ENCODE measurements at regions not wholly inside any gene's neighbourhood (a gene's known extent, or its start where the extent isn't known, plus 50 kb on each side); places are given as distances from the start of the nearest gene placed in this dataset.

DNA sequence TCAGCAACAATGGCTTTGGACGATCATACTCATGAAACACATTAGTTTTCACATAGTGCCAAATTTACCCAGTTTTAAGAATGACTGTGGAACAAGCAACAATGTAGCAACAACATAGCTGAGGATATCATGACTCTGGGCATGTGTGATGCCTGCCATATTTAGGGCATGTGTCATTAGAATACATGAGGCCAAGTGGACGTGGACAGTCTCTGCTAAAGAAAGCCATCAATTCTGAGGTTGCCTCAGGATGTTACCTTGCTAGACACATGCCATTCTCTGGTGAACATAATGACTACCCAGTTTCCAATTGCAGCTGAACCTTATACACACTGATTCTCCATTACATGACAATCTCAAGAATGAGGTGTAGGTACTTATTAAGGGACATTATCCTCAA, 103.3 kb upstream of the ADAMTS19 start:
- TF ChIP-seq, protein P1, sequence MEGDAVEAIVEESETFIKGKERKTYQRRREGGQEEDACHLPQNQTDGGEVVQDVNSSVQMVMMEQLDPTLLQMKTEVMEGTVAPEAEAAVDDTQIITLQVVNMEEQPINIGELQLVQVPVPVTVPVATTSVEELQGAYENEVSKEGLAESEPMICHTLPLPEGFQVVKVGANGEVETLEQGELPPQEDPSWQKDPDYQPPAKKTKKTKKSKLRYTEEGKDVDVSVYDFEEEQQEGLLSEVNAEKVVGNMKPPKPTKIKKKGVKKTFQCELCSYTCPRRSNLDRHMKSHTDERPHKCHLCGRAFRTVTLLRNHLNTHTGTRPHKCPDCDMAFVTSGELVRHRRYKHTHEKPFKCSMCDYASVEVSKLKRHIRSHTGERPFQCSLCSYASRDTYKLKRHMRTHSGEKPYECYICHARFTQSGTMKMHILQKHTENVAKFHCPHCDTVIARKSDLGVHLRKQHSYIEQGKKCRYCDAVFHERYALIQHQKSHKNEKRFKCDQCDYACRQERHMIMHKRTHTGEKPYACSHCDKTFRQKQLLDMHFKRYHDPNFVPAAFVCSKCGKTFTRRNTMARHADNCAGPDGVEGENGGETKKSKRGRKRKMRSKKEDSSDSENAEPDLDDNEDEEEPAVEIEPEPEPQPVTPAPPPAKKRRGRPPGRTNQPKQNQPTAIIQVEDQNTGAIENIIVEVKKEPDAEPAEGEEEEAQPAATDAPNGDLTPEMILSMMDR (IDR thresholded peaks at IDR 0.05; ENCODE audit: control insufficient read depth, extremely low read depth, insufficient read depth): no peak
- no peak for DNase-seq (ENCODE audit: low read depth)
- H3K4me3 ChIP-seq (ENCODE audit: low read depth, low read length): no peak overlapping the region

DNA sequence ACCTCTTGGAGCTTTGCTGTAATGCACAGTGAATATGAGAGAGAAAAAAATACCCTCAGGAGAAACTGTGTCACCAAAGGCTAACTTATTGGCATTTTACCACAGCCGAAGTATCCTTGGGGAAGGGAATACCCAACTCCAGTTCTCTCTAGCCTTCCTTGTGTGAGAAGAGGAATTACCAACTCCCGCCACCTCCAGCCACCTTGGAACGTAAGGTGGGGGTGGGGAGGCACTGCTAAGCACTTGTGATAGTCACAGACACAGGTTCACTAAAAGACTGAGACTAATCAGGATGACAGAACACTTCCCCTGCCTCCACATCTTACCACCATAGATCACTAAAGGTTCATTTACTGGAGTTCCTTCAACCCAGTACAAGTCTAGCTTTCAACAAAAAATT, 102.0 kb upstream of the ADAMTS19 start:
- no peak overlapping the region for H3K4me3 ChIP-seq (ENCODE audit: low read depth, low read length)
- TF ChIP-seq, protein P1 (IDR thresholded peaks at IDR 0.05; ENCODE audit: control insufficient read depth, extremely low read depth, insufficient read depth): no peak
- DNase-seq (ENCODE audit: low read depth): no peak

DNA sequence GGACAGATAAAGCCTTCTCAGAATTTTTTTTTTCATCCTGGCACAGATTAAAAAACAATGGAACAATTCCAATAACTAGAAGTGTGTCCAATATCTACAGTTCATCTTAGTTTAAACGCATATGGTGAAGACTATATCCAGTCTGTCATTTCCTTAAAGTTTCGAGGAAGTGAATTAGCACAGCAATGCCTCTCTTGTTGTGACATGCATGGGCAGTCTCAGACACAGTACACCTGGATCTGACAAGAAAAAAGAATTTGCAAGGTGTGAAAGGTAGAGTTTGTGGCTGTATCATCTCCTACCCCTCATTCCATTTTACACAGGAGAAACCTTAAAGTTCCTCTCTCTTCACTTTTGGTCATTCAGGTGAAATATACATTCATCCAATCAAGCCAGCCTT, 100.6 kb upstream of the ADAMTS19 start:
- no peak overlapping the region for H3K4me3 ChIP-seq (ENCODE audit: low read depth, low read length)
- no peak for DNase-seq (ENCODE audit: low read depth)
- TF ChIP-seq, protein P1 (IDR thresholded peaks at IDR 0.05; ENCODE audit: control insufficient read depth, extremely low read depth, insufficient read depth): no peak

DNA sequence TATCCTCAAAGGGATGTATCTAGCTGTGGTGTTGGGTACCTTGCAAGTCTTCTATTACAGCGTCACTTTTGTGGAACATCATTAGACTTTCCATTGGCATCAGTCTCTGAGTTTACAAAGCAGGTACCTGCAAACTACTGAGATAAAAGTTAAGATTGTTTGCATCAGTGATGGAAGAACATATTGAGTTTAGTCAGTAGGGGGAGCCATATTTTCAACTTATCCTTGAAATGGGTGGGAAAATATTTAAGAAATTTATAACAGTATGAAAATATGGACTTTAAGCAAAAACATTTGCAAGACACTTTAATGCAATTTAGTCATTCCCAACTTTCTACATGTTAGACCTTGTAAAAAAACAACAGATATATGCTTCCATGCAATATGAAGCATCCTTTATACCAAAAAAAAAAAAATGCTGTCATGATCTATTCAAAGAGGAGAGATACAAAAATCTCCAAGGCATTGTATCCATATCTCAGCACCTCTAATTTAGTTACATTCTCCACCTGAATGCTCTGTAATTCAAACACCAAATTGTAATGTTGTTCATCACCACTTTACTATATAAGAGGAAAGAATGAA, 98.6 kb upstream of the ADAMTS19 start:
- no peak overlapping the region for H3K4me3 ChIP-seq (ENCODE audit: low read depth, low read length)
- no peak for DNase-seq (ENCODE audit: low read depth)

DNA sequence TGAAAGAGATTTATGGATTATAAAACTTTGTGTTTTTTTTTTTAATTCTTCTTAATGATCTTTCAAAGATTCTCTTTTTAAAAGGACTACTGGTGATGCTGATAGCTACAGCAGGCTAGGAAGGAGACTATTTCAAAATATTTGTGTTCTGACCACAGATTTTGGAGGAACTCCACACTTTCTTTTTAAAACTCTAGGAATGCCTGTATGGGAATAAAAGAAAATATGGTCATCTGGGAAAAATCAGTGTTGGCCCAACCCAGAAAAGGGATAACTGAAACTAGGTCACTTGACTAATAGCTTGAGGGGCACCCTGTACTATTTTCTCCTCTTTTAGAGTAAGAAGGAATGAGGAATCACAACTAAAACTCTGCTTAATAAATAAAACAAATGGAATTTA, 97.6 kb upstream of the ADAMTS19 start:
- H3K4me3 ChIP-seq (ENCODE audit: low read depth, low read length): no peak overlapping the region

More for the DNA sequence above, 98.6 kb upstream of the ADAMTS19 start:
- TF ChIP-seq, protein P1 (IDR thresholded peaks at IDR 0.05; ENCODE audit: control insufficient read depth, extremely low read depth, insufficient read depth): 0 out of 2 replicates have a peak, but pooled peaks have one; percentile 32

DNA sequence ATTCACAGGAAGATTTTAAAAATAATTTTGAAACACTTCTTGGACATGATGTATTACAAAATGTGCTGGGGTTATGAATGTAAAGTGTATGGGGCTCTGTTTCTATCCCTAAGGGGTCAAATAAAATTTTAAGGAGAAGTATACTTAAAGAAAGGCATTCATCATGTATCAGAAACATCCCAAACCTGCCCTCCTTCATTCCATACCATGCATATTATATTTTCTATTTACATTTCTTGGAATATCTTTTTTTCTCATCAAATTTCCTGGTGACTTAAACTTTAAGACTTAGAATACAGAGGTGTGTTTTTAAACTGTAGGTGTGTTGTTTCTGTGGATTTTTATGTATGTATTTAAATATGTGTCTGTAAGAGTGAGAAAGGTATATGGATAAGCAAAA, 96.1 kb upstream of the ADAMTS19 start:
- TF ChIP-seq, protein P1 (IDR thresholded peaks at IDR 0.05; ENCODE audit: control insufficient read depth, extremely low read depth, insufficient read depth): no peak
- no peak overlapping the region for H3K4me3 ChIP-seq (ENCODE audit: low read depth, low read length)
- no peak for DNase-seq (ENCODE audit: low read depth)

More for the DNA sequence above, 97.6 kb upstream of the ADAMTS19 start:
- TF ChIP-seq, protein P1 (IDR thresholded peaks at IDR 0.05; ENCODE audit: control insufficient read depth, extremely low read depth, insufficient read depth): no peak
- no peak for DNase-seq (ENCODE audit: low read depth)

DNA sequence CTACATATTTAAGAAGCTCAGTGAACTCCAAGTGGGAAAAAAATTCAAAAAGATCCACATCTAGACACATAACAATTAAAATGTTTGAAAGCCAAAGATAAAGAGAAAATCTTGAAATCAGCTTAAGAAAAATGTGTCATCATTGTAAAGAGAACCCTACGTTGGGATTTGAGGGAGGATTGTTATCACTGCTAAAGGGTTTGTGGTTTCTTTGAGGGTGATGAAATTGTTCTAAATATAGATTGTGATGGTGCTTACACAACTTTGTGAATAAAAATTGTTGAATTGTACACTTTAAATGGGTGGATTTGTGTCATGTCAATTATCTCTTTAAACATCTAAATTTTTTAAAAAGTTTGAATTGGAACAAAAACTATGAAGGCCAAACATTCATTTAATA, 92.2 kb upstream of the ADAMTS19 start:
- TF ChIP-seq, protein P1 (IDR thresholded peaks at IDR 0.05; ENCODE audit: control insufficient read depth, extremely low read depth, insufficient read depth): no peak
- DNase-seq (ENCODE audit: low read depth): no peak
- H3K4me3 ChIP-seq (ENCODE audit: low read depth, low read length): no peak overlapping the region

Data from LNCaP clone FGC (cell line).